Neural progenitor cell (in vitro differentiated cells): ENCODE measurements at regions not wholly inside any gene's neighbourhood (a gene's known extent, or its start where the extent isn't known, plus 50 kb on each side); places are given as distances from the start of the nearest gene placed in this dataset.

Experiments
- CTCF ChIP-seq: fragments of 200-600 bp; sonication (generic); IDR thresholded peaks from 2 replicates; pipeline ENCODE4 v1.5.1; 2017; ENCODE audit warnings: antibody characterized with exemption, mild to moderate bottlenecking
- EZH2 ChIP-seq: fragments of 200-600 bp; sonication (generic); IDR thresholded peaks from 2 replicates; pipeline ENCODE4 v1.6.1; 2017; ENCODE audit warnings: antibody characterized with exemption, mild to moderate bottlenecking, moderate library complexity

- TF ChIP-seq CTCF (no peak), EZH2 (no peak)
Measured at GRCh38 chr5:106849266-106849665, 821.5 kb downstream of the EFNA5 start.
